ENCODE measurements at regions not wholly inside any gene's neighbourhood (a gene's known extent, or its start where the extent isn't known, plus 50 kb on each side); places are given as distances from the start of the nearest gene placed in this dataset.

GRCh38 chr18:1394966-1395365 lies 490.3 kb downstream of the ADCYAP1 start:
- TF ChIP-seq POLR2A (IDR thresholded peaks at IDR 0.05) (no peak), POLR2AphosphoS5 (IDR thresholded peaks at IDR 0.05) (no peak)
- TF ChIP-seq, protein P1, sequence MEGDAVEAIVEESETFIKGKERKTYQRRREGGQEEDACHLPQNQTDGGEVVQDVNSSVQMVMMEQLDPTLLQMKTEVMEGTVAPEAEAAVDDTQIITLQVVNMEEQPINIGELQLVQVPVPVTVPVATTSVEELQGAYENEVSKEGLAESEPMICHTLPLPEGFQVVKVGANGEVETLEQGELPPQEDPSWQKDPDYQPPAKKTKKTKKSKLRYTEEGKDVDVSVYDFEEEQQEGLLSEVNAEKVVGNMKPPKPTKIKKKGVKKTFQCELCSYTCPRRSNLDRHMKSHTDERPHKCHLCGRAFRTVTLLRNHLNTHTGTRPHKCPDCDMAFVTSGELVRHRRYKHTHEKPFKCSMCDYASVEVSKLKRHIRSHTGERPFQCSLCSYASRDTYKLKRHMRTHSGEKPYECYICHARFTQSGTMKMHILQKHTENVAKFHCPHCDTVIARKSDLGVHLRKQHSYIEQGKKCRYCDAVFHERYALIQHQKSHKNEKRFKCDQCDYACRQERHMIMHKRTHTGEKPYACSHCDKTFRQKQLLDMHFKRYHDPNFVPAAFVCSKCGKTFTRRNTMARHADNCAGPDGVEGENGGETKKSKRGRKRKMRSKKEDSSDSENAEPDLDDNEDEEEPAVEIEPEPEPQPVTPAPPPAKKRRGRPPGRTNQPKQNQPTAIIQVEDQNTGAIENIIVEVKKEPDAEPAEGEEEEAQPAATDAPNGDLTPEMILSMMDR (IDR thresholded peaks at IDR 0.05), result no peak

All from breast epithelium (tissue), 3 donors.